OCI-LY1 (cell line): ENCODE measurements at regions not wholly inside any gene's neighbourhood (a gene's known extent, or its start where the extent isn't known, plus 50 kb on each side); places are given as distances from the start of the nearest gene placed in this dataset.

ENCODE experiments used
- CTCF ChIP-seq: fragments of 200-600 bp; sonication (generic), shearing (Covaris generic); IDR thresholded peaks from 2 replicates; pipeline ENCODE4 v1.5.1; 2017; ENCODE audit warnings: mild to moderate bottlenecking, antibody characterized with exemption, low read length, moderate library complexity, mixed read lengths
- EZH2 ChIP-seq: fragments of 200-600 bp; sonication (generic), shearing (Covaris generic); IDR thresholded peaks from 2 replicates; pipeline ENCODE4 v1.8.0; 2017; ENCODE audit warnings: borderline replicate concordance, mixed run types, mild to moderate bottlenecking, antibody characterized with exemption, low read length, moderate library complexity, mixed read lengths

DNA sequence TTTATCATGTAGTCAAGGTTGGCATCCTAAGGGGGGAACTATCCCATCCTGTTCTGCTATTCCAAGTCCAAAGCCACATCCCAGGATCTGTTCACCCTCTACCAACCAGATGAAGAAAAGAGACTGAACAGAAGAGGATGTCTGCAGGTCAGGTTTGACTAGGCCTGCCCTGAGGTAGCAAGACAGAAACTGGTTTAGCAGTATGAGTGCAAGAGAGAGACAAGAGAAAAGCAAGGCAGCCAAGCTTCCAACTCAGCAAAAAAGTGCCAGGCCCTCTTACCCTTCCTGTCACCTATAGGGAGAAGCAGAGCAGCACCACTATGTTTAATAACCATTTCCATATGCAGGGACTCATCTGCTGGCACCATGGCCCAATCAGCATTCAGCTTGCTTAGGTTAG is 320.8 kb upstream of the DUSP10 start:
- TF ChIP-seq EZH2: no peak
- TF ChIP-seq CTCF: no peak
